ENCODE measurements at regions not wholly inside any gene's neighbourhood (a gene's known extent, or its start where the extent isn't known, plus 50 kb on each side); places are given as distances from the start of the nearest gene placed in this dataset.

- TF ChIP-seq CTCF (IDR thresholded peaks at IDR 0.05), result no peak
- no peak for TF ChIP-seq POLR2A (IDR thresholded peaks at IDR 0.05)
These were observed 195.3 kb upstream of the ANKRD50 start for GRCh38 chr4:124907881-124908280.
